CD14-positive monocyte (primary cell): ENCODE measurements at regions not wholly inside any gene's neighbourhood (a gene's known extent, or its start where the extent isn't known, plus 50 kb on each side); places are given as distances from the start of the nearest gene placed in this dataset.

ENCODE experiments used
- DNase-seq, 3 donors: peaks; one replicate each; pipeline ENCODE4 v3.0.0-alpha.2; 2011 to 2022
- H2AFZ ChIP-seq: 2 replicates; pipeline ENCODE4 v1.6.0; 2012; ENCODE audit warnings: mild to moderate bottlenecking, low read depth, low read length, inconsistent platforms; ENCODE audit not compliant: insufficient read depth, poor library complexity, severe bottlenecking
- H3K27ac ChIP-seq, 2 donors: 1 replicate in 1 of 2; 2 replicates in 1 of 2; pipeline ENCODE4 v1.5.1; 2012 to 2013; ENCODE audit warnings: low read length in 2 of 2, control low read depth in 1 of 2, inconsistent platforms in 1 of 2, low read depth in 1 of 2, mild to moderate bottlenecking in 1 of 2
- H3K27me3 ChIP-seq, 2 donors: one replicate each; pipeline versions ENCODE4 v1.6.0 to v1.6.1; 2011 to 2013; ENCODE audit warnings: low read length in 2 of 2; ENCODE audit not compliant: control insufficient read depth in 2 of 2, insufficient read depth in 2 of 2
- H3K36me3 ChIP-seq, 2 donors: replicated peaks in 1 of 2; 1 replicate in 1 of 2; 2 replicates in 1 of 2; pipeline versions ENCODE4 v1.5.1 to v1.6.1; 2012 to 2013; ENCODE audit warnings: low read length in 2 of 2, control low read depth in 1 of 2, inconsistent platforms in 1 of 2, mild to moderate bottlenecking in 1 of 2; ENCODE audit not compliant: insufficient read depth in 2 of 2, control insufficient read depth in 1 of 2
- H3K4me1 ChIP-seq, 2 donors: 1 replicate in 1 of 2; 2 replicates in 1 of 2; pipeline versions ENCODE4 v1.5.1 to v1.6.1; 2012 to 2013; ENCODE audit warnings: low read length in 2 of 2, control low read depth in 1 of 2, inconsistent platforms in 1 of 2, mild to moderate bottlenecking in 1 of 2, moderate library complexity in 1 of 2; ENCODE audit not compliant: insufficient read depth in 2 of 2, control insufficient read depth in 1 of 2
- H3K4me2 ChIP-seq: replicated peaks from 2 replicates; pipeline ENCODE3; 2012; ENCODE audit warnings: low read length, moderate library complexity, mild to moderate bottlenecking; ENCODE audit not compliant: poor library complexity, severe bottlenecking; ENCODE audit errors: extremely low read depth
- H3K4me3 ChIP-seq, 3 experiments: fragments of 200-600 bp in 1 of 3; sonication (generic) in 1 of 3; replicated peaks in 1 of 3; 1 replicate in 2 of 3; 2 replicates in 1 of 3; pipeline ENCODE4 v1.5.1; 2011 to 2013; ENCODE audit warnings: low read length in 3 of 3, mild to moderate bottlenecking in 3 of 3, control low read depth in 2 of 3, low read depth in 2 of 3, inconsistent platforms in 1 of 3, moderate library complexity in 1 of 3
- H3K79me2 ChIP-seq: 2 replicates; pipeline ENCODE4 v1.6.0; 2012; ENCODE audit warnings: mild to moderate bottlenecking, control low read depth, inconsistent platforms, low read length, moderate library complexity; ENCODE audit not compliant: insufficient read depth
- H3K9ac ChIP-seq: 2 replicates; pipeline ENCODE4 v1.6.0; 2017; ENCODE audit warnings: low read length, mild to moderate bottlenecking; ENCODE audit not compliant: insufficient read depth, poor library complexity, severe bottlenecking
- H3K9me3 ChIP-seq, 2 donors: replicated peaks in 1 of 2; 1 replicate in 1 of 2; 2 replicates in 1 of 2; pipeline versions ENCODE4 v1.5.1 to v1.6.1; 2012 to 2013; ENCODE audit warnings: low read length in 2 of 2, control low read depth in 1 of 2; ENCODE audit not compliant: control insufficient read depth in 1 of 2, insufficient read depth in 1 of 2
- H4K20me1 ChIP-seq: 2 replicates; pipeline ENCODE4 v1.6.0; 2012; ENCODE audit warnings: mild to moderate bottlenecking, low read length, control low read depth, moderate library complexity; ENCODE audit not compliant: insufficient read depth
- H3K27ac Mint-ChIP-seq, 7 donors: one replicate each; pipeline ENCODE4 v1.8.0; 2020; ENCODE audit warnings: mild to moderate bottlenecking in 7 of 7, mixed read lengths in 7 of 7, moderate library complexity in 6 of 7, inconsistent platforms in 2 of 7
- H3K27me3 Mint-ChIP-seq, 3 donors: one replicate each; pipeline ENCODE4 v1.8.0; 2021 to 2022; ENCODE audit warnings: low read depth in 3 of 3, mild to moderate bottlenecking in 3 of 3, mixed read lengths in 3 of 3, moderate library complexity in 3 of 3, inconsistent platforms in 1 of 3
- H3K36me3 Mint-ChIP-seq, 2 donors: one replicate each; pipeline ENCODE4 v1.8.0; 2020; ENCODE audit warnings: mixed read lengths in 2 of 2, inconsistent platforms in 1 of 2, mild to moderate bottlenecking in 1 of 2
- H3K4me1 Mint-ChIP-seq: one replicate; pipeline ENCODE4 v1.8.0; 2020; ENCODE audit warnings: mild to moderate bottlenecking, mixed read lengths
- H3K4me3 Mint-ChIP-seq, 2 donors: one replicate each; pipeline ENCODE4 v1.8.0; 2020; ENCODE audit warnings: mild to moderate bottlenecking in 2 of 2, mixed read lengths in 2 of 2, moderate library complexity in 1 of 2
- H3K9me3 Mint-ChIP-seq, 7 donors: one replicate each; pipeline ENCODE4 v1.8.0; 2020 to 2022; ENCODE audit warnings: mixed read lengths in 7 of 7, mild to moderate bottlenecking in 6 of 7, moderate library complexity in 6 of 7, inconsistent platforms in 2 of 7
- WGBS: methylation state at CpG from one replicate; pipeline ENCODE4 v1.1.5; 2013; ENCODE audit warnings: missing lambda C conversion rate; ENCODE audit not compliant: insufficient coverage; 5-methylcytosine and 5-hydroxymethylcytosine counted together
- intact Hi-C, 2 donors: fragments of 100-400 bp; cut with micrococcal nuclease; formaldehyde crosslinking; loops; one replicate each; pipeline versions ENCODE4 v1.15.0 to v1.15.1; 2023
- TF ChIP-seq, protein P1 (sequence below): fragments of 200-600 bp; IDR thresholded peaks from one replicate; pipeline ENCODE4 v1.8.0; 2022; ENCODE audit warnings: antibody characterized with exemption, mild to moderate bottlenecking

DNA sequence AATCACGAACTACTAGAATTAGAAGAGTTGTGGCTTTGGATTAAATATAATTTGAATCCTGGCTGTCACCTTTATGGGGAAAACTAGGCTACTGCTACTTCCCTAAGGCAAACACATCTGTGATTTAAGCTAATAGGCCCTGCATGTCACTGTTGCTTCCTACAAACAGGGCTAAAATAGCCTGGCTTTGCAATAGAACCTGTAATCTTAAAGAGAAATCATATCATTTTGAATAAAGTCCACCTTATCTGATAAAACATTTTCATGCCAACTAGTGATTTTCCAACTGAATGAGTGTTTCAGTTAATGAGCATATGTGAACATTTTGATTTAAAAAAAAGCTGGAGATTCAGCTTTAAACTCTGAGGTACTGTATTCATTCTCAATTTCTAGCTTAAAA is 208.0 kb downstream of the GPR37 start:
- TF ChIP-seq, protein P1, sequence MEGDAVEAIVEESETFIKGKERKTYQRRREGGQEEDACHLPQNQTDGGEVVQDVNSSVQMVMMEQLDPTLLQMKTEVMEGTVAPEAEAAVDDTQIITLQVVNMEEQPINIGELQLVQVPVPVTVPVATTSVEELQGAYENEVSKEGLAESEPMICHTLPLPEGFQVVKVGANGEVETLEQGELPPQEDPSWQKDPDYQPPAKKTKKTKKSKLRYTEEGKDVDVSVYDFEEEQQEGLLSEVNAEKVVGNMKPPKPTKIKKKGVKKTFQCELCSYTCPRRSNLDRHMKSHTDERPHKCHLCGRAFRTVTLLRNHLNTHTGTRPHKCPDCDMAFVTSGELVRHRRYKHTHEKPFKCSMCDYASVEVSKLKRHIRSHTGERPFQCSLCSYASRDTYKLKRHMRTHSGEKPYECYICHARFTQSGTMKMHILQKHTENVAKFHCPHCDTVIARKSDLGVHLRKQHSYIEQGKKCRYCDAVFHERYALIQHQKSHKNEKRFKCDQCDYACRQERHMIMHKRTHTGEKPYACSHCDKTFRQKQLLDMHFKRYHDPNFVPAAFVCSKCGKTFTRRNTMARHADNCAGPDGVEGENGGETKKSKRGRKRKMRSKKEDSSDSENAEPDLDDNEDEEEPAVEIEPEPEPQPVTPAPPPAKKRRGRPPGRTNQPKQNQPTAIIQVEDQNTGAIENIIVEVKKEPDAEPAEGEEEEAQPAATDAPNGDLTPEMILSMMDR, result no peak
- no peak overlapping the region for H3K27ac Mint-ChIP-seq
- Histone ChIP-seq H3K36me3 (no peaks in the 10 kb centered on the region), H3K4me3 (no peak overlapping the region), H3K9me3 (no peaks in the 10 kb centered on the region), H3K27me3 (no peaks in the 10 kb centered on the region), H2AFZ (no peak overlapping the region), H4K20me1 (no peaks in the 10 kb centered on the region), H3K4me2 (no peak overlapping the region), H3K79me2 (no peaks in the 10 kb centered on the region), H3K27ac (no peak overlapping the region), H3K4me1 (no peaks in the 10 kb centered on the region), H3K9ac (no peak overlapping the region)
- no peak overlapping the region for H3K4me3 Mint-ChIP-seq
- intact Hi-C loops, result no loop called here
- peaks cover 0 to 2% (median 0%) of the 10 kb centered on the region in 7 donors for H3K9me3 Mint-ChIP-seq
- no peak for DNase-seq
- H3K27me3 Mint-ChIP-seq, result no peaks in the 10 kb centered on the region
- H3K36me3 Mint-ChIP-seq, result no peaks in the 10 kb centered on the region
- WGBS, result no CpG with 5 or more reads among the region's 1 CpG
- H3K4me1 Mint-ChIP-seq, result no peaks in the 10 kb centered on the region

DNA sequence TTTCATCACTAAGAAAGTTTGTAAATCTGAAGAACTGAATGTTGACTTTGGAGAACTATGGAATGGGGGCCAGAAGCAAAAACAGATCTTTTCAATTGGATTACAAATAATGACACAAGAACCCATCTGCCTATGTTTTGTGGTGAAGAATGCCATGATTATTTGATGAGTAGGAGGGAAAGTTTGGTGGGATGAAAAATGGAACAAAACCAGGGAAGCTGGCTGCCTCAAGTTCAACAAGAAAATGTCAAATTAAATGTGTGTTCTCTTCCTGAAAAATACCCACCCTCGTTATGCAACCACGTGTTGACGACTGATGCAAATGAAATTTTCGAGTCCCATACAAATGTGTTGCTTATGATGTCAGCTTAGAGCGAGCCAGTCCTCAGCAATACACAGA is 208.5 kb downstream of the GPR37 start:
- H3K4me1 Mint-ChIP-seq, result no peaks in the 10 kb centered on the region
- no CpG with 5 or more reads among the region's 5 CpGs for WGBS

More for the DNA sequence above, 208.5 kb downstream of the GPR37 start:
- Histone ChIP-seq H3K4me2 (no peak overlapping the region), H3K9ac (no peak overlapping the region), H3K4me3 (no peak overlapping the region), H3K36me3 (no peaks in the 10 kb centered on the region), H3K4me1 (no peaks in the 10 kb centered on the region), H2AFZ (no peak overlapping the region), H3K9me3 (no peaks in the 10 kb centered on the region), H3K27me3 (no peaks in the 10 kb centered on the region), H4K20me1 (no peaks in the 10 kb centered on the region), H3K27ac (no peak overlapping the region), H3K79me2 (no peaks in the 10 kb centered on the region)
- no peak for DNase-seq
- Mint-ChIP-seq H3K9me3 (peaks cover 0 to 2% (median 0%) of the 10 kb centered on the region in 7 donors), H3K27ac (no peak overlapping the region), H3K36me3 (no peaks in the 10 kb centered on the region), H3K4me3 (no peak overlapping the region), H3K27me3 (no peaks in the 10 kb centered on the region)
- TF ChIP-seq, protein P1, result no peak
- intact Hi-C loops, result no loop called here
